DMS53 (cell line): ENCODE measurements at regions not wholly inside any gene's neighbourhood (a gene's known extent, or its start where the extent isn't known, plus 50 kb on each side); places are given as distances from the start of the nearest gene placed in this dataset.

Source experiments
- DNase-seq: peaks from one replicate; lab custom pipeline; 2025; lab: John Stamatoyannopoulos, UW

GRCh38 chr7:34275624-34276023 is 370.3 kb downstream of the BMPER start:
- DNase-seq = no peak

GRCh38 chr7:34277016-34277802 is 371.9 kb downstream of the BMPER start:
- no peak for DNase-seq

GRCh38 chr7:34277803-34278199 is 372.5 kb downstream of the BMPER start:
- no peak for DNase-seq

GRCh38 chr7:34281260-34281659 is 375.9 kb downstream of the BMPER start:
- DNase-seq = peak; percentile 63

- DNase-seq = no peak
Measured at GRCh38 chr7:34282271-34282670, 375.7 kb upstream of the NPSR1 start.

- no peak for DNase-seq
Measured at GRCh38 chr7:34296663-34297062, 361.4 kb upstream of the NPSR1 start.

GRCh38 chr7:34298492-34299013 is 359.5 kb upstream of the NPSR1 start:
- DNase-seq = no peak

- no peak for DNase-seq
Measured at GRCh38 chr7:34299066-34299465, 359.0 kb upstream of the NPSR1 start.

GRCh38 chr7:34307540-34307939 is 350.5 kb upstream of the NPSR1 start:
- DNase-seq = no peak

GRCh38 chr7:34308595-34308994 is 349.4 kb upstream of the NPSR1 start:
- DNase-seq = no peak

- DNase-seq = no peak
Measured at GRCh38 chr7:34309116-34309515, 348.9 kb upstream of the NPSR1 start.

- DNase-seq = no peak
Measured at GRCh38 chr7:34309584-34309983, 348.4 kb upstream of the NPSR1 start.

GRCh38 chr7:34311591-34311990 is 346.4 kb upstream of the NPSR1 start:
- no peak for DNase-seq

- DNase-seq = no peak
Measured at GRCh38 chr7:34312624-34313023, 345.4 kb upstream of the NPSR1 start.

GRCh38 chr7:34313289-34313688 is 344.7 kb upstream of the NPSR1 start:
- DNase-seq = no peak

- no peak for DNase-seq
Measured at GRCh38 chr7:34315032-34315431, 343.0 kb upstream of the NPSR1 start.

- DNase-seq = no peak
Measured at GRCh38 chr7:34317039-34317438, 341.0 kb upstream of the NPSR1 start.

- peak; percentile 21 for DNase-seq
Measured at GRCh38 chr7:34320412-34320811, 337.6 kb upstream of the NPSR1 start.

- peak; percentile 90 for DNase-seq
Measured at GRCh38 chr7:34320926-34321661, 336.9 kb upstream of the NPSR1 start.

GRCh38 chr7:34322841-34323240 is 335.2 kb upstream of the NPSR1 start:
- DNase-seq = no peak

GRCh38 chr7:34327681-34328080 is 330.3 kb upstream of the NPSR1 start:
- no peak for DNase-seq

- DNase-seq = no peak
Measured at GRCh38 chr7:34330308-34330707, 327.7 kb upstream of the NPSR1 start.

- no peak for DNase-seq
Measured at GRCh38 chr7:34331102-34331501, 326.9 kb upstream of the NPSR1 start.
